ENCODE measurements at regions not wholly inside any gene's neighbourhood (a gene's known extent, or its start where the extent isn't known, plus 50 kb on each side); places are given as distances from the start of the nearest gene placed in this dataset.
"Not testable (repeated sequence)": the region's sequence is repeated elsewhere in the genome, so short reads cannot be mapped to it uniquely, and the experiment has no call there.

DNA sequence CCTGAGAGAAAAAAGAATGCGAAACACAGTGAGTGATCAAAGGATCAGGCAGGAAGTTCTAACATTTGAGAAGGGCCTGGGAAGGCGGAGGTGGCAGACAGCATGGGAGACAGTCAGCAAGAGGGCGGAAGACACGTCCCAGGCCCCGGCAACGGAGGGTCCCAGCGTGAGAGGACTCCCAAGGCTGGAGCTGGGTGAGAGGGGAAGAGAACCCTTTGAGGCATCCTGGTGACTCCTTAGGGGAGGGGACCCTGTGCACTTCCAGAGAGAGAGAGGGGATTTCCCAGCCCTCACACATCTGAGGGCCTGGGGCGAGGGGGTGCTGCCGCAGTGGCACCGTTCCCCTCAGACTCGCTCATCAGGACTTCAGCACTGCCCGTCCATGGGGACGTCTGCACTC lies 133.4 kb downstream of the RTP5 start:
- TF ChIP-seq, protein P1, sequence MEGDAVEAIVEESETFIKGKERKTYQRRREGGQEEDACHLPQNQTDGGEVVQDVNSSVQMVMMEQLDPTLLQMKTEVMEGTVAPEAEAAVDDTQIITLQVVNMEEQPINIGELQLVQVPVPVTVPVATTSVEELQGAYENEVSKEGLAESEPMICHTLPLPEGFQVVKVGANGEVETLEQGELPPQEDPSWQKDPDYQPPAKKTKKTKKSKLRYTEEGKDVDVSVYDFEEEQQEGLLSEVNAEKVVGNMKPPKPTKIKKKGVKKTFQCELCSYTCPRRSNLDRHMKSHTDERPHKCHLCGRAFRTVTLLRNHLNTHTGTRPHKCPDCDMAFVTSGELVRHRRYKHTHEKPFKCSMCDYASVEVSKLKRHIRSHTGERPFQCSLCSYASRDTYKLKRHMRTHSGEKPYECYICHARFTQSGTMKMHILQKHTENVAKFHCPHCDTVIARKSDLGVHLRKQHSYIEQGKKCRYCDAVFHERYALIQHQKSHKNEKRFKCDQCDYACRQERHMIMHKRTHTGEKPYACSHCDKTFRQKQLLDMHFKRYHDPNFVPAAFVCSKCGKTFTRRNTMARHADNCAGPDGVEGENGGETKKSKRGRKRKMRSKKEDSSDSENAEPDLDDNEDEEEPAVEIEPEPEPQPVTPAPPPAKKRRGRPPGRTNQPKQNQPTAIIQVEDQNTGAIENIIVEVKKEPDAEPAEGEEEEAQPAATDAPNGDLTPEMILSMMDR (IDR thresholded peaks at IDR 0.05): no peak
- Histone ChIP-seq H3K4me1 (ENCODE audit: control insufficient read depth in 1 of 2, low read depth in 2 of 2) (no peaks in the 10 kb centered on the region), H3K4me3 (no peak overlapping the region), H3K9me3 (no peaks in the 10 kb centered on the region), H3K27me3 (replicated peaks; ENCODE audit: insufficient read depth) (no peaks in the 10 kb centered on the region), H3K36me3 (no peaks in the 10 kb centered on the region), H3K27ac (no peak overlapping the region)
- ATAC-seq (ENCODE audit: insufficient number of reproducible peaks, low FRiP score, low read depth): no peak
- no peak for DNase-seq (ENCODE audit: low spot score)

DNA sequence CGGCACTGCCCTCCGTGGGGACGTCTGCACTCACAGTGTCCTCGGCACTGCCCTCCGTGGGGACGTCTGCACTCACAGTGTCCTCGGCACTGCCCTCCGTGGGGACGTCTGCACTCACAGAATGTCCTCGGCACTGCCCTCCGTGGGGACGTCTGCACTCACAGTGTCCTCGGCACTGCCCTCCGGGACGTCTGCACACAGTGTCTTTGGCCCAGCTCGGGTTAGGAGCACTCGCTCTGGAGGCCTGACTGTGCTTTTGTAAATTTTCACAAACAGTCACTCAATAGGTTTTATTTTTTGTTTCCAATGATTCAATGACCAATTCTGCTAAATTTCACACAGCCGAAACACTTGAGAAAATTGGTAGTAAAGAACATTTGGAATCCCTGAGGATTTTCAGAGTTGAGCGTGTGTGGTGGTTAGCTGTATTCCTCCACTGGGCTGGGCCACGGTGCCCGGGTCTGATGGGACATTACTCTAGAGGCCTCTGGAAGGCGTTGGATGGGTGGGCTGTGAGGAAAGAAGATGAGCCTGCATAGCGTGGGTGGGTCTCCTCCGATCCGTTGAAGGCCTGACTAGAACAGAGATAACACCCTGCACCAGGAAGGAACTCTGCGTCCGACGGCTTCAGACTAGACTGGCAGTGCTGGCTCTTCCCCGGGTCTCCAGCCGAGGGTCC lies 134.8 kb downstream of the RTP5 start:
- no peak overlapping the region for H3K27ac ChIP-seq
- H3K4me1 ChIP-seq (ENCODE audit: control insufficient read depth in 1 of 2, low read depth in 2 of 2): no peaks in the 10 kb centered on the region
- no peak overlapping the region for H3K4me3 ChIP-seq
- ATAC-seq (ENCODE audit: insufficient number of reproducible peaks, low FRiP score, low read depth): no peak
- no peaks in the 10 kb centered on the region for H3K36me3 ChIP-seq
- no peaks in the 10 kb centered on the region for H3K9me3 ChIP-seq
- no peak for DNase-seq (ENCODE audit: low spot score)
- H3K27me3 ChIP-seq (replicated peaks; ENCODE audit: insufficient read depth): no peaks in the 10 kb centered on the region
- TF ChIP-seq, protein P1 (IDR thresholded peaks at IDR 0.05): no peak

DNA sequence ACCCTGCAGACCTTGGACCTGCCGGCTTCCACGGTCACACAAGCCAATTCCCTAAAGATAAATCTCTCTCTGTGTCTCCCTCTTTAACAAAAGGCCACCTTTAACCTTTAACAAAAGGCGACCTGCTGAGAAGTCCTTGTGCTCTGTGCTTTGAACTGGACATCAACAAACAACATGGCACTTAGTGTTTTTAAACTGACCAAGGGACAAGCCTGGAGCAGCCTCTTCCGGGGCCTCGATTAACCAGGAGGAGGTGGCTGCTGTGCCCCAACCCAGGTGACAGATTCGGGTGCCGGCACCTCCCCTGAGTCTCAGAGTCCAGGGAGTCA lies 135.3 kb downstream of the RTP5 start:
- Histone ChIP-seq H3K36me3 (no peaks in the 10 kb centered on the region), H3K27me3 (replicated peaks; ENCODE audit: insufficient read depth) (no peaks in the 10 kb centered on the region), H3K9me3 (no peaks in the 10 kb centered on the region), H3K27ac (no peak overlapping the region), H3K4me3 (no peak overlapping the region), H3K4me1 (ENCODE audit: control insufficient read depth in 1 of 2, low read depth in 2 of 2) (no peaks in the 10 kb centered on the region)
- ATAC-seq (ENCODE audit: insufficient number of reproducible peaks, low FRiP score, low read depth): no peak
- DNase-seq (ENCODE audit: low spot score): no peak
- TF ChIP-seq, protein P1 (IDR thresholded peaks at IDR 0.05): no peak

DNA sequence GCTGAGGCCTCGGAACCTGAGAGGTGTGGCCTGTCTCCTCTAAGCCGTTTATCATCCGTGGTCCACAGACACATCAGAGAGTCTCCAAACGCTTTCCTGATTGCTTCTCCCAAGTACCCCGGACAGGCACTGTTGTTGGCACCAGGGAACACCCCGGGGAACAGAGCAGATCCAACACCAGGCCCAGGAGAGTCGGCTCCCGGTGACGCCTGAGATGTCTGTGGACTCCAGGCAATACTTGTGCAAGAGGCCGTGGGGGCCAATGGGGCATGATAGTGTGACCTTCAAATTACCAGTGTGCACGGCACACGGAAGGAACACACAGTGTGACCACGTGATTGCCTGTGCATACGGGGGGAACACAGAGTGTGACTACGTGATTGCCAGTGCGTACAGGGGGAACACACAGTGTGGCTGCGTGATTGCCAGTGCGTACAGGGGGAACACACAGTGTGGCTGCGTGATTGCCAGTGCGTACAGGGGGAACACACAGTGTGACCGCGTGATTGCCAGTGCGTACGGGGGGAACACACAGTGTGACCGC lies 136.6 kb downstream of the RTP5 start:
- H3K9me3 ChIP-seq; H3K27ac ChIP-seq; H3K27me3 ChIP-seq (replicated peaks; ENCODE audit: insufficient read depth); ATAC-seq (ENCODE audit: insufficient number of reproducible peaks, low FRiP score, low read depth); H3K4me1 ChIP-seq (ENCODE audit: control insufficient read depth in 1 of 2, low read depth in 2 of 2); H3K36me3 ChIP-seq; H3K4me3 ChIP-seq; DNase-seq (ENCODE audit: low spot score): not testable (repeated sequence)

DNA sequence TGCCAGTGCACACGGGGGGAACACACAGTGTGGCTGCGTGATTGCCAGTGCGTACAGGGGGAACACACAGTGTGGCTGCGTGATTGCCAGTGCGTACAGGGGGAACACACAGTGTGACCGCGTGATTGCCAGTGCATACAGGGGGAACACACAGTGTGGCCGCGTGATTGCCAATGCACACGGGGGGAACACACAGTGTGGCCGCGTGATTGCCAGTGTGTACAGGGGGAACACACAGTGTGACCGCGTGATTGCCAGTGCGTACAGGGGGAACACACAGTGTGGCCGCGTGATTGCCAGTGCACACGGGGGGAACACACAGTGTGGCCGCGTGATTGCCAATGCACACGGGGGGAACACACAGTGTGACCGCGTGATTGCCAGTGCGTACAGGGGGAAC lies 139.4 kb downstream of the RTP5 start:
- not testable (repeated sequence) for H3K36me3 ChIP-seq

DNA sequence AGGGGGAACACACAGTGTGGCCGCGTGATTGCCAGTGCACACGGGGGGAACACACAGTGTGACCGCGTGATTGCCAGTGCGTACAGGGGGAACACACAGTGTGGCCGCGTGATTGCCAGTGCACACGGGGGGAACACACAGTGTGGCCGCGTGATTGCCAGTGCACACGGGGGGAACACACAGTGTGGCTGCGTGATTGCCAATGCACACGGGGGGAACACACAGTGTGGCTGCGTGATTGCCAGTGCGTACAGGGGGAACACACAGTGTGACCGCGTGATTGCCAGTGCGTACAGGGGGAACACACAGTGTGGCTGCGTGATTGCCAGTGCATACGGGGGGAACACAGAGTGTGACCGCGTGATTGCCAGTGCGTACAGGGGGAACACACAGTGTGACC lies 140.3 kb downstream of the RTP5 start:
- not testable (repeated sequence) for H3K27ac ChIP-seq; H3K27me3 ChIP-seq (replicated peaks; ENCODE audit: insufficient read depth); DNase-seq (ENCODE audit: low spot score); H3K9me3 ChIP-seq; H3K4me3 ChIP-seq; H3K4me1 ChIP-seq (ENCODE audit: control insufficient read depth in 1 of 2, low read depth in 2 of 2); H3K36me3 ChIP-seq; ATAC-seq (ENCODE audit: insufficient number of reproducible peaks, low FRiP score, low read depth)

More for the DNA sequence above, 139.4 kb downstream of the RTP5 start:
- H3K27ac ChIP-seq; DNase-seq (ENCODE audit: low spot score); H3K4me3 ChIP-seq; H3K9me3 ChIP-seq; ATAC-seq (ENCODE audit: insufficient number of reproducible peaks, low FRiP score, low read depth); H3K4me1 ChIP-seq (ENCODE audit: control insufficient read depth in 1 of 2, low read depth in 2 of 2); H3K27me3 ChIP-seq (replicated peaks; ENCODE audit: insufficient read depth): not testable (repeated sequence)

DNA sequence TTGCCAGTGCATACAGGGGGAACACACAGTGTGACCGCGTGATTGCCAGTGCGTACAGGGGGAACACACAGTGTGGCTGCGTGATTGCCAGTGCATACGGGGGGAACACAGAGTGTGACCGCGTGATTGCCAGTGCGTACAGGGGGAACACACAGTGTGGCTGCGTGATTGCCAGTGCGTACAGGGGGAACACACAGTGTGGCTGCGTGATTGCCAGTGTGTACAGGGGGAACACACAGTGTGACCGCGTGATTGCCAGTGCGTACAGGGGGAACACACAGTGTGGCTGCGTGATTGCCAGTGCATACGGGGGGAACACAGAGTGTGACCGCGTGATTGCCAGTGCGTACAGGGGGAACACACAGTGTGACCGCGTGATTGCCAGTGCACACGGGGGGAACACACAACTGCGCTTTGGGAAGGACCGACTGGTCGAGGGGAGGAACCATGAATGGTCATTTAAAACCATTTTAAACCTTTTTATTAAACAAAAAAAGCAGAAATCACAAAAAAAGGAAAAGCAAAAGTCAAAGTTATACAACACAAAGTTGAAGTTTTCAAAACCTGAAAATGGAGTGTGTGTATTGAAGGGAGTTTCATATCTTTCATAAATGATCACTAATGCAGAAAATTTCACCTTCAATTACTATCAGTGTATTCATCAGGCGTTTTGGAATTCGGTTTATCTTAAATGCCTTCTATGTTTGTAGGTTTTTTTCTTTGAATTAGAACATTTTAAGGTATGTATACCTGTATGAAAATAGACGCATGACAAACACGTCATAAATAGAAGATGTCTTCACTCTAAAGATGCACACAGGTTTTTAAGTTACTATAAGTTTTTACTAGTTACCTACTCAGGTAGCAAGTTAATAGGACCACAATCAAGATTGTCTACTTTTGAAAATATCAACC lies 141.0 kb downstream of the RTP5 start:
- not testable (repeated sequence) for H3K36me3 ChIP-seq; H3K4me3 ChIP-seq; DNase-seq (ENCODE audit: low spot score); ATAC-seq (ENCODE audit: insufficient number of reproducible peaks, low FRiP score, low read depth); H3K27ac ChIP-seq; H3K4me1 ChIP-seq (ENCODE audit: control insufficient read depth in 1 of 2, low read depth in 2 of 2); H3K9me3 ChIP-seq; H3K27me3 ChIP-seq (replicated peaks; ENCODE audit: insufficient read depth)
